Stomach (tissue), 8 donors: ENCODE measurements at regions not wholly inside any gene's neighbourhood (a gene's known extent, or its start where the extent isn't known, plus 50 kb on each side); places are given as distances from the start of the nearest gene placed in this dataset.

Source experiments
- DNase-seq, 2 donors: peaks; one replicate each; pipeline versions ENCODE4 v3.0.0 to v3.0.0-alpha.2; 2013 to 2019
- H3K27ac ChIP-seq, 5 donors: fragments of 200-600 bp in 4 of 5; sonication (generic) in 4 of 5; one replicate each; pipeline ENCODE4 v1.5.1; 2013 to 2019; ENCODE audit warnings: mild to moderate bottlenecking in 1 of 5, moderate library complexity in 1 of 5
- H3K27me3 ChIP-seq, 3 donors: fragments of 200-600 bp; sonication (generic); one replicate each; pipeline ENCODE4 v1.5.1; 2017 to 2019; ENCODE audit warnings: mixed run types in 1 of 3
- H3K36me3 ChIP-seq, 4 donors: fragments of 200-600 bp; sonication (generic); 1 replicate in 3 of 4; 2 replicates in 1 of 4; pipeline ENCODE4 v1.5.1; 2016 to 2019
- H3K4me1 ChIP-seq, 4 donors: fragments of 200-600 bp; sonication (generic); one replicate each; pipeline ENCODE4 v1.5.1; 2016 to 2019
- H3K4me3 ChIP-seq, 4 donors: fragments of 200-600 bp; sonication (generic) in 3 of 4; one replicate each; pipeline ENCODE4 v1.5.1; 2016 to 2019; ENCODE audit warnings: mild to moderate bottlenecking in 1 of 4
- H3K9me3 ChIP-seq, 4 donors: fragments of 200-600 bp; sonication (generic); one replicate each; pipeline ENCODE4 v1.5.1; 2016 to 2019
- CTCF ChIP-seq, 7 experiments: fragments of 450-650 bp in 4 of 7; fragments of 200-600 bp in 3 of 7; sonication (generic) in 3 of 7; IDR thresholded peaks; one replicate each; pipeline ENCODE4 v1.5.1; 2016 to 2019; ENCODE audit warnings: antibody characterized with exemption in 7 of 7, control low read depth in 2 of 7, mild to moderate bottlenecking in 1 of 7
- EP300 ChIP-seq: sonication (generic); formaldehyde crosslinking; IDR thresholded peaks from one replicate; pipeline ENCODE4 v1.6.1; 2017; ENCODE audit warnings: antibody characterized with exemption
- POLR2A ChIP-seq, 4 donors: fragments of 450-650 bp; IDR thresholded peaks; one replicate each; pipeline ENCODE4 v1.6.1; 2016; ENCODE audit warnings: antibody characterized with exemption in 4 of 4, control low read depth in 2 of 4, mild to moderate bottlenecking in 1 of 4, moderate library complexity in 1 of 4
- POLR2AphosphoS5 ChIP-seq, 3 donors: sonication (generic); formaldehyde crosslinking; IDR thresholded peaks; one replicate each; pipeline ENCODE4 v1.6.1; 2016; ENCODE audit warnings: antibody characterized with exemption in 3 of 3
- WGBS, 5 donors: extraction: QIAGEN DNeasy Blood & Tissue Kit in 3 of 5; methylation state at CpG; one replicate each; pipeline versions ENCODE4 v1.1.5 to v1.1.7; 2013 to 2018; 5-methylcytosine and 5-hydroxymethylcytosine counted together
- intact Hi-C: fragments of 100-400 bp; cut with DNase I; formaldehyde crosslinking; loops from one replicate; pipeline ENCODE4 v1.15.1; 2023; ENCODE audit warnings: low total_unique reads
- donor health status: healthy with polysubstance abuse.
- donor health status: Bipolar disorder and iron deficiency.
- donor health status: healthy.

GRCh38 chr11:69888483-69889181 is 69.4 kb upstream of the FGF3 start:
- intact Hi-C loops: no loop called here
- 18 to 33% (median 26%) methylated on average over 8 to 13 of the region's 13 CpGs for WGBS, 5 donors
- TF ChIP-seq CTCF (IDR thresholded peaks at IDR 0.05) (peak in 5 of 7 experiments; percentile 45 to 87 (median 75)), EP300 (no peak), POLR2A (IDR thresholded peaks at IDR 0.05) (no peak), POLR2AphosphoS5 (IDR thresholded peaks at IDR 0.05) (no peak)
- Histone ChIP-seq H3K4me3 (no peak overlapping the region), H3K9me3 (no peaks in the 10 kb centered on the region), H3K36me3 (no peaks in the 10 kb centered on the region), H3K4me1 (peaks cover 6 to 27% (median 23%) of the 10 kb centered on the region in 4 donors), H3K27ac (no peak overlapping the region), H3K27me3 (peaks cover 0 to 57% (median 17%) of the 10 kb centered on the region in 3 donors)
- DNase-seq: peak; percentile 77 to 86

GRCh38 chr11:69889400-69890318 is 70.4 kb upstream of the FGF3 start:
- Histone ChIP-seq H3K27me3 (peaks cover 0 to 49% (median 17%) of the 10 kb centered on the region in 3 donors), H3K4me1 (peaks cover 6 to 28% (median 23%) of the 10 kb centered on the region in 4 donors), H3K27ac (no peak overlapping the region), H3K9me3 (no peaks in the 10 kb centered on the region), H3K4me3 (no peak overlapping the region), H3K36me3 (no peaks in the 10 kb centered on the region)
- 35 to 53% (median 38%) methylated on average over 24 to 27 of the region's 27 CpGs for WGBS, 5 donors
- DNase-seq: no peak
- TF ChIP-seq EP300: no peak
- no peak for TF ChIP-seq CTCF (IDR thresholded peaks at IDR 0.05)
- TF ChIP-seq POLR2A (IDR thresholded peaks at IDR 0.05): no peak
- no peak for TF ChIP-seq POLR2AphosphoS5 (IDR thresholded peaks at IDR 0.05)
- intact Hi-C loops: no loop called here

- Histone ChIP-seq H3K4me1 (peaks cover 6 to 28% (median 23%) of the 10 kb centered on the region in 4 donors), H3K4me3 (no peak overlapping the region), H3K36me3 (no peaks in the 10 kb centered on the region), H3K9me3 (no peaks in the 10 kb centered on the region), H3K27me3 (peaks cover 0 to 55% (median 17%) of the 10 kb centered on the region in 3 donors), H3K27ac (no peak overlapping the region)
- DNase-seq: no peak
- intact Hi-C loops: no loop called here
- TF ChIP-seq CTCF (IDR thresholded peaks at IDR 0.05) (no peak), EP300 (no peak)
- 84 to 94% (median 91%) methylated on average over 4 to 6 of the region's 6 CpGs for WGBS, 5 donors
These were observed 71.3 kb upstream of the FGF3 start for GRCh38 chr11:69890476-69890875.

GRCh38 chr11:69891421-69892236 is 72.4 kb upstream of the FGF3 start:
- Histone ChIP-seq H3K27me3 (peaks cover 0 to 57% (median 17%) of the 10 kb centered on the region in 3 donors), H3K27ac (no peak overlapping the region), H3K9me3 (no peaks in the 10 kb centered on the region), H3K4me3 (no peak overlapping the region), H3K36me3 (no peaks in the 10 kb centered on the region), H3K4me1 (peaks cover 6 to 28% (median 23%) of the 10 kb centered on the region in 4 donors)
- TF ChIP-seq POLR2AphosphoS5 (IDR thresholded peaks at IDR 0.05): no peak
- no peak for TF ChIP-seq EP300
- no peak for TF ChIP-seq CTCF (IDR thresholded peaks at IDR 0.05)
- TF ChIP-seq POLR2A (IDR thresholded peaks at IDR 0.05): no peak
- WGBS, 5 donors: 34 to 44% (median 37%) methylated on average over 38 to 46 of the region's 46 CpGs
- intact Hi-C loops: no loop called here
- peak in 1 of 2 donors; percentile 57 for DNase-seq
